ENCODE measurements at regions not wholly inside any gene's neighbourhood (a gene's known extent, or its start where the extent isn't known, plus 50 kb on each side); places are given as distances from the start of the nearest gene placed in this dataset.

- Histone ChIP-seq H3K9ac (ENCODE audit: insufficient read depth, low read depth, low read length) (no peak overlapping the region), H3K36me3 (replicated peaks in 1 of 2; ENCODE audit: control insufficient read depth in 1 of 2, insufficient read depth in 2 of 2, low read length in 2 of 2) (no peaks in the 10 kb centered on the region), H3K79me2 (ENCODE audit: insufficient read depth, low read length) (no peaks in the 10 kb centered on the region), H2AFZ (ENCODE audit: low read length) (no peak overlapping the region), H3K9me3 (ENCODE audit: low read length) (no peaks in the 10 kb centered on the region), H3K4me2 (ENCODE audit: low read depth, low read length) (no peak overlapping the region), H3K4me1 (ENCODE audit: insufficient read depth, low read length) (0 out of 2 replicates have a peak, but pooled peaks cover 3% of the 10 kb centered on the region), H4K20me1 (ENCODE audit: insufficient read depth, low read length) (no peaks in the 10 kb centered on the region), H3K27me3 (ENCODE audit: control insufficient read depth in 1 of 2, insufficient read depth in 2 of 2, low read length in 2 of 2) (no peaks in the 10 kb centered on the region), H3K4me3 (replicated peaks in 1 of 3; ENCODE audit: insufficient read depth in 1 of 3, low read depth in 2 of 3, low read length in 3 of 3) (no peak overlapping the region), H3K27ac (ENCODE audit: extremely low read length, insufficient read depth, low read length) (no peak overlapping the region)
- FAIRE-seq, result no peak
- no TSS peak for BruUV-seq (replicated peaks)
- ATAC-seq, result no peak
- ChIA-PET CTCF (ENCODE audit: low intra/inter-chr PET ratio, low total read pairs) (no interaction called here), POLR2A (interaction anchor here (1.2 kb wide), 1 partner anchor 734 kb away, joined by 5 read pairs; no protein-coding TSS in a partner anchor)
- in situ Hi-C loops (cut with HindIII; ENCODE audit: extremely low pct_ligation_motif_present, low pct_unique_long_range_greater_than_20kb), result no loop called here
- TF ChIP-seq ZBTB37 (CRISPR knock-in tag; IDR thresholded peaks at IDR 0.05), result no peak
- TF ChIP-seq, protein P1, sequence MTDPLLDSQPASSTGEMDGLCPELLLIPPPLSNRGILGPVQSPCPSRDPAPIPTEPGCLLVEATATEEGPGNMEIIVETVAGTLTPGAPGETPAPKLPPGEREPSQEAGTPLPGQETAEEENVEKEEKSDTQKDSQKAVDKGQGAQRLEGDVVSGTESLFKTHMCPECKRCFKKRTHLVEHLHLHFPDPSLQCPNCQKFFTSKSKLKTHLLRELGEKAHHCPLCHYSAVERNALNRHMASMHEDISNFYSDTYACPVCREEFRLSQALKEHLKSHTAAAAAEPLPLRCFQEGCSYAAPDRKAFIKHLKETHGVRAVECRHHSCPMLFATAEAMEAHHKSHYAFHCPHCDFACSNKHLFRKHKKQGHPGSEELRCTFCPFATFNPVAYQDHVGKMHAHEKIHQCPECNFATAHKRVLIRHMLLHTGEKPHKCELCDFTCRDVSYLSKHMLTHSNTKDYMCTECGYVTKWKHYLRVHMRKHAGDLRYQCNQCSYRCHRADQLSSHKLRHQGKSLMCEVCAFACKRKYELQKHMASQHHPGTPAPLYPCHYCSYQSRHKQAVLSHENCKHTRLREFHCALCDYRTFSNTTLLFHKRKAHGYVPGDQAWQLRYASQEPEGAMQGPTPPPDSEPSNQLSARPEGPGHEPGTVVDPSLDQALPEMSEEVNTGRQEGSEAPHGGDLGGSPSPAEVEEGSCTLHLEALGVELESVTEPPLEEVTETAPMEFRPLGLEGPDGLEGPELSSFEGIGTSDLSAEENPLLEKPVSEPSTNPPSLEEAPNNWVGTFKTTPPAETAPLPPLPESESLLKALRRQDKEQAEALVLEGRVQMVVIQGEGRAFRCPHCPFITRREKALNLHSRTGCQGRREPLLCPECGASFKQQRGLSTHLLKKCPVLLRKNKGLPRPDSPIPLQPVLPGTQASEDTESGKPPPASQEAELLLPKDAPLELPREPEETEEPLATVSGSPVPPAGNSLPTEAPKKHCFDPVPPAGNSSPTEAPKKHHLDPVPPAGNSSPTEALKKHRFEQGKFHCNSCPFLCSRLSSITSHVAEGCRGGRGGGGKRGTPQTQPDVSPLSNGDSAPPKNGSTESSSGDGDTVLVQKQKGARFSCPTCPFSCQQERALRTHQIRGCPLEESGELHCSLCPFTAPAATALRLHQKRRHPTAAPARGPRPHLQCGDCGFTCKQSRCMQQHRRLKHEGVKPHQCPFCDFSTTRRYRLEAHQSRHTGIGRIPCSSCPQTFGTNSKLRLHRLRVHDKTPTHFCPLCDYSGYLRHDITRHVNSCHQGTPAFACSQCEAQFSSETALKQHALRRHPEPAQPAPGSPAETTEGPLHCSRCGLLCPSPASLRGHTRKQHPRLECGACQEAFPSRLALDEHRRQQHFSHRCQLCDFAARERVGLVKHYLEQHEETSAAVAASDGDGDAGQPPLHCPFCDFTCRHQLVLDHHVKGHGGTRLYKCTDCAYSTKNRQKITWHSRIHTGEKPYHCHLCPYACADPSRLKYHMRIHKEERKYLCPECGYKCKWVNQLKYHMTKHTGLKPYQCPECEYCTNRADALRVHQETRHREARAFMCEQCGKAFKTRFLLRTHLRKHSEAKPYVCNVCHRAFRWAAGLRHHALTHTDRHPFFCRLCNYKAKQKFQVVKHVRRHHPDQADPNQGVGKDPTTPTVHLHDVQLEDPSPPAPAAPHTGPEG (CRISPR knock-in tag; IDR thresholded peaks at IDR 0.05), result no peak
- TF ChIP-seq ZFP36L1 (CRISPR knock-in tag; IDR thresholded peaks at IDR 0.05), result no peak
- no peak for DNase-seq (ENCODE audit: low spot score)
- 61% methylated on average over 6 of the region's 6 CpGs for WGBS (ENCODE audit: low lambda C conversion rate)
- intact Hi-C loops (cut with micrococcal nuclease; ENCODE audit: unreplicated experiment), result no loop called here
These were observed 286.4 kb upstream of the LRRTM4 start for GRCh38 chr2:77808599-77808998.

Measured in HepG2 (cell line).